ENCODE measurements at regions not wholly inside any gene's neighbourhood (a gene's known extent, or its start where the extent isn't known, plus 50 kb on each side); places are given as distances from the start of the nearest gene placed in this dataset.

DNA sequence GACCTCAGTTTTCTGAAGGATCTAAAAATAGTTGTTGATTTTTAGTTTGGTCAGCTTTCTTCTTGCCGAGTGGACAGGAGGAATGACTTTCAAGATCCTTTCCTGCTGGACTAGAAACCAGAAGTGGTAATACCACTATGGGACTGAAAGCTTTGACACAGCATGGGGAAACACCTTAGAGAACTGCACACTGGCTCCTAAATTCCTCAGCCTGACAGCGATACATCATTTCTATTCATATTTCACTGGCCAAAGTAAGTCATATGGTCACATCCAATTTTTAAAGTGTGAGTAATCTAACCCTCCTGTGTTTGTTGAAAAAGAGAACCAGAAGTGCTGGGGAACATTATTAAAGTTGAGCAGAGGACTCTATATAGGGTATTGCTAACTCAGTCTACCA, 244.7 kb upstream of the MMADHC start:
- TF ChIP-seq EP300 (IDR thresholded peaks at IDR 0.05; ENCODE audit: low read depth): no peak
- TF ChIP-seq, protein P1, sequence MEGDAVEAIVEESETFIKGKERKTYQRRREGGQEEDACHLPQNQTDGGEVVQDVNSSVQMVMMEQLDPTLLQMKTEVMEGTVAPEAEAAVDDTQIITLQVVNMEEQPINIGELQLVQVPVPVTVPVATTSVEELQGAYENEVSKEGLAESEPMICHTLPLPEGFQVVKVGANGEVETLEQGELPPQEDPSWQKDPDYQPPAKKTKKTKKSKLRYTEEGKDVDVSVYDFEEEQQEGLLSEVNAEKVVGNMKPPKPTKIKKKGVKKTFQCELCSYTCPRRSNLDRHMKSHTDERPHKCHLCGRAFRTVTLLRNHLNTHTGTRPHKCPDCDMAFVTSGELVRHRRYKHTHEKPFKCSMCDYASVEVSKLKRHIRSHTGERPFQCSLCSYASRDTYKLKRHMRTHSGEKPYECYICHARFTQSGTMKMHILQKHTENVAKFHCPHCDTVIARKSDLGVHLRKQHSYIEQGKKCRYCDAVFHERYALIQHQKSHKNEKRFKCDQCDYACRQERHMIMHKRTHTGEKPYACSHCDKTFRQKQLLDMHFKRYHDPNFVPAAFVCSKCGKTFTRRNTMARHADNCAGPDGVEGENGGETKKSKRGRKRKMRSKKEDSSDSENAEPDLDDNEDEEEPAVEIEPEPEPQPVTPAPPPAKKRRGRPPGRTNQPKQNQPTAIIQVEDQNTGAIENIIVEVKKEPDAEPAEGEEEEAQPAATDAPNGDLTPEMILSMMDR (IDR thresholded peaks at IDR 0.05): no peak
- TF ChIP-seq POLR2A (IDR thresholded peaks at IDR 0.05): no peak
- no peak for TF ChIP-seq POLR2AphosphoS5 (IDR thresholded peaks at IDR 0.05)
